ENCODE measurements at regions not wholly inside any gene's neighbourhood (a gene's known extent, or its start where the extent isn't known, plus 50 kb on each side); places are given as distances from the start of the nearest gene placed in this dataset.

DNA sequence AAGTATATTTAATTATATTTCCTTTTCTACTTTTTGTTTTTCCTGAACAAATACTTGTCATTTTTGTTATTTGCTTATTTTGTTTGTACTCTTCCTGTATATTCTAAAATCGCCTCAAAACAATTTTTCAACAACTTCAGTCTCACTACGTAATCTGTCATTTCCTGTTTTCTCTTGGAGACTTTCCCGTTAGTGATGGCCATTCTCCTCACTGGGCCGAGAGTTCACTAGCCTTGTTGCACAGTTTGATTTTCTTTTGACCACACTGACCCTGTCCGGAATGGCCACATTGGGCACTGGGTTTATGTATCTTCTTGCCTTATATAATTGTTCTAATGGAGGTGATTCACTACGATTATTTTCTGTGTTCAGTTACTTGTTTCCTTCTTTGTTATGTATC lies 726.1 kb downstream of the FAM181B start:
- Histone ChIP-seq H3K27ac (ENCODE audit: insufficient read length, low read depth, low read length) (no peak overlapping the region), H2BK20ac (ENCODE audit: low read depth, low read length, poor library complexity, severe bottlenecking) (no peak overlapping the region), H4K8ac (replicated peaks; ENCODE audit: insufficient read length, low read depth, low read length) (no peak overlapping the region), H3K4ac (ENCODE audit: low read depth, low read length) (no peak overlapping the region), H3K23me2 (ENCODE audit: insufficient read length, low read depth, low read length, poor library complexity, severe bottlenecking) (no peaks in the 10 kb centered on the region), H3K27me3 (ENCODE audit: insufficient read depth, low read length) (no peaks in the 10 kb centered on the region), H2BK120ac (ENCODE audit: low read depth, low read length, poor library complexity, severe bottlenecking) (no peak overlapping the region), H3K4me2 (ENCODE audit: insufficient read depth, insufficient read length, low read length) (no peak overlapping the region), H2BK15ac (ENCODE audit: low read depth, low read length) (no peak overlapping the region), H3K4me1 (ENCODE audit: insufficient read depth, low read length) (peaks cover 2% of the 10 kb centered on the region; the same call in 1 of the 2 replicates), H3K18ac (ENCODE audit: insufficient read length, low read depth, low read length) (no peak overlapping the region), H3K79me1 (ENCODE audit: insufficient read depth, low read depth, low read length, poor library complexity, severe bottlenecking) (no peaks in the 10 kb centered on the region), H3K9ac (ENCODE audit: extremely low read depth, insufficient read length, low read length) (no peak overlapping the region), H3K14ac (ENCODE audit: insufficient read depth, low read length) (no peak overlapping the region), H2AK5ac (ENCODE audit: insufficient read length, low read length) (no peak overlapping the region), H2BK12ac (ENCODE audit: insufficient read length, low read depth, low read length) (no peak overlapping the region), H4K91ac (ENCODE audit: insufficient read length, low read depth, low read length) (no peak overlapping the region), H3K79me2 (ENCODE audit: insufficient read depth, low read length) (no peaks in the 10 kb centered on the region), H2AFZ (ENCODE audit: low read length) (no peak overlapping the region), H3T11ph (ENCODE audit: low read length) (no peak overlapping the region), H3K23ac (ENCODE audit: insufficient read length, low read depth, low read length) (no peak overlapping the region), H4K5ac (ENCODE audit: insufficient read length, low read depth, low read length) (no peak overlapping the region), H3K9me3 (ENCODE audit: control insufficient read depth, low read depth, low read length) (no peaks in the 10 kb centered on the region), H3K56ac (ENCODE audit: insufficient read length, low read depth, low read length) (no peak overlapping the region), H4K20me1 (ENCODE audit: control insufficient read depth, insufficient read depth, insufficient read length) (no peaks in the 10 kb centered on the region), H2BK5ac (ENCODE audit: insufficient read length, low read length) (no peak overlapping the region)
- H3K4me1 Mint-ChIP-seq = peaks cover 0 to 6% of the 10 kb centered on the region in 2 experiments; a peak in 1 of 4 replicates
- H3K27ac Mint-ChIP-seq = peak overlapping the region in 1 of 3 experiments; percentile 6; a peak in 2 of 7 replicates
- H3K9me3 Mint-ChIP-seq = no peaks in the 10 kb centered on the region
- no peaks in the 10 kb centered on the region for H3K27me3 Mint-ChIP-seq (ENCODE audit: low read depth)
- H3K4me3 Mint-ChIP-seq = no peak overlapping the region
- no CpG with 5 or more reads among the region's 6 CpGs for WGBS (ENCODE audit: extremely low coverage, insufficient read length, low lambda C conversion rate)
- DNase-seq = no peak
- TF ChIP-seq CTCF (conservative IDR thresholded peaks at IDR 0.05) = no peak
- H3K36me3 Mint-ChIP-seq (ENCODE audit: insufficient read depth in 1 of 3, low read depth in 3 of 3) = no peaks in the 10 kb centered on the region

All from H9 (cell line).